ENCODE measurements at regions not wholly inside any gene's neighbourhood (a gene's known extent, or its start where the extent isn't known, plus 50 kb on each side); places are given as distances from the start of the nearest gene placed in this dataset.

- no peak for TF ChIP-seq CTCF (conservative IDR thresholded peaks at IDR 0.05)
- no peak overlapping the region for H3K4me3 ChIP-seq (ENCODE audit: low read length)
Measured at GRCh38 chr2:158004126-158004764, 97.4 kb upstream of the UPP2 start.

GRCh38 chr2:158002079-158002478, 99.6 kb upstream of the UPP2 start:
- no peaks in the 10 kb centered on the region for H3K36me3 Mint-ChIP-seq (ENCODE audit: low read depth)
- H3K27ac Mint-ChIP-seq: no peak overlapping the region
- no peaks in the 10 kb centered on the region for H3K9me3 Mint-ChIP-seq
- H3K27ac ChIP-seq (ENCODE audit: low read depth, low read length): no peak overlapping the region
- H3K36me3 ChIP-seq (ENCODE audit: control insufficient read depth, insufficient read depth, low read length): no peaks in the 10 kb centered on the region
- no peak overlapping the region for H3K4me3 Mint-ChIP-seq
- no peak for DNase-seq
- peaks cover 22% of the 10 kb centered on the region for H3K4me1 Mint-ChIP-seq
- peaks cover 2% of the 10 kb centered on the region for H3K4me1 ChIP-seq (ENCODE audit: control insufficient read depth, insufficient read depth, low read length)
- no peaks in the 10 kb centered on the region for H3K27me3 Mint-ChIP-seq (ENCODE audit: insufficient read depth)
- no peak for TF ChIP-seq CTCF (conservative IDR thresholded peaks at IDR 0.05)
- no peak overlapping the region for H3K9ac ChIP-seq (ENCODE audit: extremely low read depth, low read length, poor library complexity, severe bottlenecking)
- no peak overlapping the region for H3K4me3 ChIP-seq (ENCODE audit: low read length)
- WGBS, 2 experiments (ENCODE audit: insufficient coverage in 1 of 2, insufficient read length in 1 of 2): 87 to 92% methylated on average over 4 of the region's 4 CpGs
- no peaks in the 10 kb centered on the region for H3K27me3 ChIP-seq (ENCODE audit: control insufficient read depth, insufficient read depth, low read length, poor library complexity, severe bottlenecking)
- no peaks in the 10 kb centered on the region for H3K9me3 ChIP-seq (ENCODE audit: control insufficient read depth, low read length)

More at GRCh38 chr2:158004126-158004764, 97.4 kb upstream of the UPP2 start:
- H3K9ac ChIP-seq (ENCODE audit: extremely low read depth, low read length, poor library complexity, severe bottlenecking): no peak overlapping the region
- 80 to 96% methylated on average over 1 to 8 of the region's 8 CpGs for WGBS, 2 experiments (ENCODE audit: insufficient coverage in 1 of 2, insufficient read length in 1 of 2)
- no peak overlapping the region for H3K27ac ChIP-seq (ENCODE audit: low read depth, low read length)
- Mint-ChIP-seq H3K36me3 (ENCODE audit: low read depth) (no peaks in the 10 kb centered on the region), H3K4me1 (peaks cover 24% of the 10 kb centered on the region), H3K27ac (no peak overlapping the region), H3K9me3 (no peaks in the 10 kb centered on the region), H3K4me3 (no peak overlapping the region), H3K27me3 (ENCODE audit: insufficient read depth) (no peaks in the 10 kb centered on the region)
- peaks cover 2% of the 10 kb centered on the region for H3K4me1 ChIP-seq (ENCODE audit: control insufficient read depth, insufficient read depth, low read length)
- no peaks in the 10 kb centered on the region for H3K36me3 ChIP-seq (ENCODE audit: control insufficient read depth, insufficient read depth, low read length)
- DNase-seq: no peak
- no peaks in the 10 kb centered on the region for H3K9me3 ChIP-seq (ENCODE audit: control insufficient read depth, low read length)
- no peaks in the 10 kb centered on the region for H3K27me3 ChIP-seq (ENCODE audit: control insufficient read depth, insufficient read depth, low read length, poor library complexity, severe bottlenecking)

GRCh38 chr2:157996799-157997198, 104.9 kb upstream of the UPP2 start:
- Mint-ChIP-seq H3K4me1 (no peaks in the 10 kb centered on the region), H3K27me3 (ENCODE audit: insufficient read depth) (no peaks in the 10 kb centered on the region), H3K9me3 (no peaks in the 10 kb centered on the region), H3K27ac (no peak overlapping the region), H3K36me3 (ENCODE audit: low read depth) (no peaks in the 10 kb centered on the region), H3K4me3 (no peak overlapping the region)
- WGBS, 2 experiments (ENCODE audit: insufficient coverage in 1 of 2, insufficient read length in 1 of 2): 60 to 71% methylated on average over 1 of the region's 1 CpG
- Histone ChIP-seq H3K36me3 (ENCODE audit: control insufficient read depth, insufficient read depth, low read length) (no peaks in the 10 kb centered on the region), H3K9ac (ENCODE audit: extremely low read depth, low read length, poor library complexity, severe bottlenecking) (no peak overlapping the region), H3K4me3 (ENCODE audit: low read length) (no peak overlapping the region), H3K27ac (ENCODE audit: low read depth, low read length) (no peak overlapping the region), H3K9me3 (ENCODE audit: control insufficient read depth, low read length) (no peaks in the 10 kb centered on the region), H3K4me1 (ENCODE audit: control insufficient read depth, insufficient read depth, low read length) (no peaks in the 10 kb centered on the region), H3K27me3 (ENCODE audit: control insufficient read depth, insufficient read depth, low read length, poor library complexity, severe bottlenecking) (no peaks in the 10 kb centered on the region)
- TF ChIP-seq CTCF (conservative IDR thresholded peaks at IDR 0.05): no peak
- DNase-seq: no peak
